Activated naive CD4-positive, alpha-beta T cell treated with anti-CD3 and anti-CD28 coated beads, Interleukin-2, amount 10 ng/mL, durations not matched to agents 7 days and 5 days (primary cell): ENCODE measurements at regions not wholly inside any gene's neighbourhood (a gene's known extent, or its start where the extent isn't known, plus 50 kb on each side); places are given as distances from the start of the nearest gene placed in this dataset.
"Not testable (repeated sequence)": the region's sequence is repeated elsewhere in the genome, so short reads cannot be mapped to it uniquely, and the experiment has no call there.

Experiments used
- CTCF ChIA-PET: fragments of 350-600 bp; sonication (Branson Sonifier 250); formaldehyde crosslinking; loops from one replicate; lab custom pipeline; 2021; ENCODE audit warnings: antibody characterized with exemption; lab: Charles Lee
- DNase-seq: peaks from one replicate; pipeline ENCODE4 v3.0.0-alpha.2; 2020
- H3K27ac Mint-ChIP-seq: one replicate; pipeline ENCODE4 v1.8.0; 2021; ENCODE audit warnings: mild to moderate bottlenecking, moderate library complexity, mixed read lengths
- H3K27me3 Mint-ChIP-seq: one replicate; pipeline ENCODE4 v1.8.0; 2021; ENCODE audit warnings: mild to moderate bottlenecking, mixed read lengths
- H3K36me3 Mint-ChIP-seq: one replicate; pipeline ENCODE4 v1.8.0; 2021; ENCODE audit warnings: mixed read lengths
- H3K4me1 Mint-ChIP-seq: one replicate; pipeline ENCODE4 v1.8.0; 2021; ENCODE audit warnings: mixed read lengths
- H3K4me3 Mint-ChIP-seq: one replicate; pipeline ENCODE4 v1.8.0; 2021; ENCODE audit warnings: mild to moderate bottlenecking, moderate library complexity, mixed read lengths
- H3K9me3 Mint-ChIP-seq: one replicate; pipeline ENCODE4 v1.8.0; 2021; ENCODE audit warnings: mixed read lengths

DNA sequence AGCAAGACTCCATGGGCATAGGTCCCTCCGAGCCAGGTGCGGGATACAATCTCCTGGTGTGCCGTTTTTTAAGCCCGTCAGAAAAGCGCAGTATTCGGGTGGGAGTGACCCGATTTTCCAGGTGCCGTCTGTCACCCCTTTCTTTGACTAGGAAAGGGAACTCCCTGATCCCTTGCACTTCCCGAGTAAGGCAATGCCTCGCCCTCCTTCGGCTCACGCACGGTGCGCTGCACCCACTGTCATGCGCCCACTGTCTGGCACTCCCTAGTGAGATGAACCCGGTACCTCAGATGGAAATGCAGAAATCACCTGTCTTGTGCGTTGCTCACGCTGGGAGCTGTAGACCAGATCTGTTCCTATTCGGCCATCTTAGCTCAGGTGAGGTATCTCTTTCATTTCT is 344.1 kb upstream of the ZNF32 start:
- H3K27me3 Mint-ChIP-seq, CTCF ChIA-PET, H3K4me3 Mint-ChIP-seq, H3K27ac Mint-ChIP-seq, H3K36me3 Mint-ChIP-seq, H3K9me3 Mint-ChIP-seq, H3K4me1 Mint-ChIP-seq, DNase-seq: not testable (repeated sequence)

DNA sequence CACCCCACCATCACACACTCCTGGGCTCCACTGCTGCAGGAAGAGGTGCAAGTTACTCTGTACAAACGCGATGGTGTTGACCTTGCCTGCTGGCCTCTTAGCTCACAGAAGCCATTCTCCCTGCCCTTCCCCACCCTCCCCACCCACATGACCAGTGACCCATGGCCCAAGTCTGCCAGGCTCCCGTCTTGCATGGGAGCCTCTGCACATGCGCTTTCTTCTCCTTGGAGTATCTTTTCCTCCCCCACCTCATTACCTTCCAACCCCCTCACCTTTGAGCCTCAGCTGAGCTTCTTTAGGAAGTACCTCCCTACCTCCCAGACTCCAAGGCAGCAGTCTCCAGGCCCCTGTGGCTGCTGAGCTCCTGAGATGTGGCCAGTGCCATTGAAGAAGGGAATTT is 337.7 kb upstream of the ZNF32 start:
- Mint-ChIP-seq H3K9me3 (no peaks in the 10 kb centered on the region), H3K27ac (no peak overlapping the region), H3K27me3 (no peaks in the 10 kb centered on the region), H3K4me1 (peaks cover 1% of the 10 kb centered on the region), H3K4me3 (no peak overlapping the region), H3K36me3 (no peaks in the 10 kb centered on the region)
- CTCF ChIA-PET = interaction anchor here (0.8 kb wide), 1 partner anchor 9 kb away, joined by 3 read pairs; no protein-coding TSS in a partner anchor
- no peak for DNase-seq

DNA sequence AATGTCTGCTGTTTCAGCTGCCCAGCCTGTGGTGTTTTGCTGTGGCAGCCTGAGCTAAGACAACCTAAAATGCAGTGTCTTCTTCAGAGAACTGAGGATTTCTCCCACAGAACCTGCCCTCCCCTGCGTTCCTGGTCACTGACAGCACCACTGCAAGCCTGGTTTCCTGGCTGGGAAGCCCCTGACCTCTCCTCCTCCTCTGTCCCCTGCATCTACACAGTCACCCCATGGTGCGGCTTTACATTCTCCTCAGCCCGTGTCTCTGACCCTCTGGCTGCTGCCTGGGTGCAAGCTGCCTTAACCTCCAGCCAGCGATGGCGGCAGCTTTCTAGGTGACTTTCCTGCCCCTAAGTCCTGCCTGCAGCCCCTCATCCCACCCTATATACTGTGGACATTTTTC is 337.3 kb upstream of the ZNF32 start:
- Mint-ChIP-seq H3K27me3 (no peaks in the 10 kb centered on the region), H3K27ac (no peak overlapping the region), H3K4me1 (peaks cover 4% of the 10 kb centered on the region)

GRCh38 chr10:43983856-43984271 is 335.2 kb upstream of the ZNF32 start:
- no peak overlapping the region for H3K27ac Mint-ChIP-seq
- CTCF ChIA-PET = no interaction called here
- peaks cover 19% of the 10 kb centered on the region for H3K4me1 Mint-ChIP-seq
- DNase-seq = no peak
- H3K9me3 Mint-ChIP-seq = no peaks in the 10 kb centered on the region
- no peak overlapping the region for H3K4me3 Mint-ChIP-seq
- no peaks in the 10 kb centered on the region for H3K27me3 Mint-ChIP-seq
- no peaks in the 10 kb centered on the region for H3K36me3 Mint-ChIP-seq

More for the DNA sequence above, 337.3 kb upstream of the ZNF32 start:
- CTCF ChIA-PET = no interaction called here
- Mint-ChIP-seq H3K9me3 (no peaks in the 10 kb centered on the region), H3K4me3 (no peak overlapping the region), H3K36me3 (no peaks in the 10 kb centered on the region)
- DNase-seq = no peak

GRCh38 chr10:43983405-43983804 is 334.7 kb upstream of the ZNF32 start:
- Mint-ChIP-seq H3K4me1 (peaks cover 19% of the 10 kb centered on the region), H3K9me3 (no peaks in the 10 kb centered on the region), H3K36me3 (no peaks in the 10 kb centered on the region), H3K4me3 (no peak overlapping the region), H3K27ac (no peak overlapping the region), H3K27me3 (no peaks in the 10 kb centered on the region)
- DNase-seq = no peak
- CTCF ChIA-PET = no interaction called here

- Mint-ChIP-seq H3K4me3 (no peak overlapping the region), H3K9me3 (no peaks in the 10 kb centered on the region), H3K27ac (no peak overlapping the region), H3K27me3 (no peaks in the 10 kb centered on the region), H3K4me1 (peaks cover 29% of the 10 kb centered on the region), H3K36me3 (no peaks in the 10 kb centered on the region)
- CTCF ChIA-PET = interaction anchor here (0.6 kb wide), 1 partner anchor 31 kb away, joined by 3 read pairs; no protein-coding TSS in a partner anchor
- no peak for DNase-seq
Observed at GRCh38 chr10:43982250-43982649, 333.6 kb upstream of the ZNF32 start.

- H3K4me3 Mint-ChIP-seq = no peak overlapping the region
- DNase-seq = no peak
- H3K27me3 Mint-ChIP-seq = no peaks in the 10 kb centered on the region
- H3K4me1 Mint-ChIP-seq = peaks cover 29% of the 10 kb centered on the region
- no peaks in the 10 kb centered on the region for H3K9me3 Mint-ChIP-seq
- no peaks in the 10 kb centered on the region for H3K36me3 Mint-ChIP-seq
- CTCF ChIA-PET = interaction anchor here (0.6 kb wide), 1 partner anchor 30 kb away, joined by 3 read pairs; no protein-coding TSS in a partner anchor
- no peak overlapping the region for H3K27ac Mint-ChIP-seq
Observed at GRCh38 chr10:43981696-43982095, 333.0 kb upstream of the ZNF32 start.

- H3K27me3 Mint-ChIP-seq = no peaks in the 10 kb centered on the region
- H3K27ac Mint-ChIP-seq = no peak overlapping the region
- H3K9me3 Mint-ChIP-seq = peaks cover 3% of the 10 kb centered on the region
- no peak for DNase-seq
- H3K4me3 Mint-ChIP-seq = no peak overlapping the region
- H3K4me1 Mint-ChIP-seq = peaks cover 29% of the 10 kb centered on the region
- H3K36me3 Mint-ChIP-seq = no peaks in the 10 kb centered on the region
- CTCF ChIA-PET = no interaction called here
Observed at GRCh38 chr10:43981232-43981631, 332.6 kb upstream of the ZNF32 start.

DNA sequence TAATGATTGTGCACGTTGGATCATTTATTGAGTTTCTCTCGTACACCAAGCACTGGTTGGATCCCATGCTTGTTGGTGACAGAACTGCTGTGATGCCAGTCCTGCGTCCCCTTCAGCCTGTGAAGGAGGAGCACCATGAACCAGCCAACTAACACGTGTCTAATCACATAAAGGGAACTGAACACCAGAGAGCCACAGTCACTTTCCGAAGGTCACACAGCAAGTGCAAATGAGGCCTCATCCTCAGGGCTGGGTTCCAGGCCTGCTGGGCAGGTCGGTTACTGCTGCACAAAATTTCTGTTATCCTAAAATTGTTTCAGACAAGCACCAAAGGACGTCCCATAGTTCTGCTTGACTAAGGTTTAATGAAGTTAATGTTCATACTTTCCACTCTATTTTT is 332.0 kb upstream of the ZNF32 start:
- no peak for DNase-seq
- Mint-ChIP-seq H3K27me3 (no peaks in the 10 kb centered on the region), H3K4me1 (peaks cover 29% of the 10 kb centered on the region), H3K36me3 (no peaks in the 10 kb centered on the region), H3K4me3 (no peak overlapping the region), H3K27ac (no peak overlapping the region), H3K9me3 (peaks cover 3% of the 10 kb centered on the region)
- CTCF ChIA-PET = no interaction called here

- Mint-ChIP-seq H3K36me3 (no peaks in the 10 kb centered on the region), H3K9me3 (peaks cover 6% of the 10 kb centered on the region), H3K4me3 (no peak overlapping the region), H3K27ac (peak overlapping the region; percentile 75), H3K27me3 (no peaks in the 10 kb centered on the region), H3K4me1 (peaks cover 29% of the 10 kb centered on the region)
- peak; percentile 22 for DNase-seq
- CTCF ChIA-PET = no interaction called here
Observed at GRCh38 chr10:43980313-43980712, 331.6 kb upstream of the ZNF32 start.

DNA sequence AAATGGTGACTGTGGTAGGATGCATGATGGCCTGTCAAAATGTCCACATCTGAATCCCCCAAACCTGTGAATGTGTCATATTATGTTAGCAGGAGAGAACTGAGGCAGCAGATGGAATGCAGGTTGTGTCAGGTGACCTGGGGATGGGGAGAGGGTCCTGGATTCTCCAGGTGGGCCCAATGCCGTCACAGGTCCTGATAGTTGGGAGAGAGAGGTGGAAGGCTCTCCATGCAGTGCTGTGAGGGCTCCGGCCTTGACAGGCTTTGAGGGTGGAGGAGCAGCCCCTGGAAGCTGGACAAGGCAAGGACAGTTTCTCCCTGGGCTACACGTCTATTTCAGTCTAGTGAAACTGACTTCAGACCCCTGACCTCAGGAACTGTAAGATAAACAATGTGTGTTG is 330.9 kb upstream of the ZNF32 start:
- H3K4me3 Mint-ChIP-seq = no peak overlapping the region
- H3K27ac Mint-ChIP-seq = no peak overlapping the region
- H3K36me3 Mint-ChIP-seq = no peaks in the 10 kb centered on the region
- DNase-seq = no peak
- peaks cover 6% of the 10 kb centered on the region for H3K9me3 Mint-ChIP-seq
- H3K27me3 Mint-ChIP-seq = no peaks in the 10 kb centered on the region
- CTCF ChIA-PET = no interaction called here
- H3K4me1 Mint-ChIP-seq = peaks cover 29% of the 10 kb centered on the region

DNA sequence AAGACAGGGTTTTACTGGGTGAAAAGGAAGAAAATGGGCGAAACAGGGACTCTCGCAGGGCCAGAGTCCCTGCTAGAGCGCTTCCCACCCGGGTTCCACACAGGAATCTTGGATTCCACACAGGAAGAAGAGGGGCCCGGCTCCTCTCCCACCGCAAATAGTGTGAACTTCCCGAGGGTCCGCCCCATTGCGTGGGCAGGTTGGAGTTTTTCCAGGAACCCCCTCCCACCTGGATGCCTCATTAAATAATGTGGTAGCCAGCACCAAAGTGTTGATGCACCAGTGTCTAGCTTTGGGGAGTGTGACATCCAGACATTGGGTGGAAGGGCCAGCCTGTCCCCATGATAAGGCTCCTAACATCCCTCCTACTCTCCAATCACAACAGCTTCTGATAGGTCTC is 330.3 kb upstream of the ZNF32 start:
- no peak overlapping the region for H3K4me3 Mint-ChIP-seq
- no peak overlapping the region for H3K27ac Mint-ChIP-seq
- H3K36me3 Mint-ChIP-seq = no peaks in the 10 kb centered on the region
- DNase-seq = no peak
- H3K27me3 Mint-ChIP-seq = no peaks in the 10 kb centered on the region
- H3K9me3 Mint-ChIP-seq = peaks cover 6% of the 10 kb centered on the region
- H3K4me1 Mint-ChIP-seq = peaks cover 29% of the 10 kb centered on the region
- CTCF ChIA-PET = no interaction called here

DNA sequence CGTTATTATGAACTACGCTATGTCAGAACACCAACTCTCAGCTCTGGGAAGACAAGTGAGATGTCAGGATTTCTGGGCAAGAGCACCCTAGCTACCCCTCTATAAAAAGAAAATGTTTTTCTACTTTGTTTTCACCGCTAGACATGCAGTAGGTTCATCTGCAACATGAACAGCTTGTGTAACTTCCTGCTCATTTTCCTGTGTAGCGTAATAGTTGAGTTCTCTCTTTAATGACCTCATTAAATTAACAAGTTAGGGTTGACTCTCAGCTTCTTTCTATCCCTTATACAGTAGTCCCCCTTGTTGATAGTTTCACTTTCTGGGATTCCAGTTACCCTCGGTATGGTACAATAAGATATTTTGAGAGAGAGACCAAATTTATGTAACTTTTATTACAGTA is 329.4 kb upstream of the ZNF32 start:
- CTCF ChIA-PET = no interaction called here
- Mint-ChIP-seq H3K27me3 (no peaks in the 10 kb centered on the region), H3K27ac (no peak overlapping the region), H3K4me1 (peaks cover 29% of the 10 kb centered on the region), H3K9me3 (peaks cover 6% of the 10 kb centered on the region), H3K36me3 (no peaks in the 10 kb centered on the region), H3K4me3 (no peak overlapping the region)
- DNase-seq = no peak

GRCh38 chr10:43976292-43976691 is 327.6 kb upstream of the ZNF32 start:
- no peak overlapping the region for H3K27ac Mint-ChIP-seq
- CTCF ChIA-PET = no interaction called here
- H3K4me1 Mint-ChIP-seq = peaks cover 27% of the 10 kb centered on the region
- peaks cover 6% of the 10 kb centered on the region for H3K9me3 Mint-ChIP-seq
- no peaks in the 10 kb centered on the region for H3K36me3 Mint-ChIP-seq
- DNase-seq = no peak
- H3K27me3 Mint-ChIP-seq = no peaks in the 10 kb centered on the region
- H3K4me3 Mint-ChIP-seq = no peak overlapping the region

DNA sequence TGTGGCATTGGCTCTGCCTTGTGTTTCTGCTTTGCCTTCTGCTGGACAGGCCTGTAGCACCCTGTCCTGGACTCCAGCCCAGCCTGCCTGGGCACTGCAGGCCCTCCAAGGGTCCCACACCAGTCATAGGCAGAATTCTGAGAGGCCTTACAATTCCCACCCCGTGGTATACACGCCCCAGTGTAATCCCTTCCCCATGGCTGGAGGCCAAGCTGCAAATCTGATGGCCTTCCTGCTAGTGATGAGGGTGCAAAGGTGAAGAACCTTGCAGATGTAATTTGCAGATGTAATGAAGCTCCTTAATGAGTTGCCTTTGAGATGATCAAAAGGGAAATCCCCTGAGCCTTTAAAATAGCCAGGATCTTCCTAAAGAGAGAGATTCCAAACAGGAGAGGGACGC is 325.1 kb upstream of the ZNF32 start:
- Mint-ChIP-seq H3K27ac (no peak overlapping the region), H3K9me3 (peaks cover 6% of the 10 kb centered on the region), H3K27me3 (peaks cover 19% of the 10 kb centered on the region), H3K4me3 (no peak overlapping the region), H3K4me1 (peaks cover 10% of the 10 kb centered on the region), H3K36me3 (no peaks in the 10 kb centered on the region)
- CTCF ChIA-PET = no interaction called here
- DNase-seq = no peak
